HCT116 (cell line): ENCODE measurements at regions not wholly inside any gene's neighbourhood (a gene's known extent, or its start where the extent isn't known, plus 50 kb on each side); places are given as distances from the start of the nearest gene placed in this dataset.

Source experiments
- ATAC-seq: fragments of 200-7000 bp; cut with Tn5 transposase; 2 replicates; pipeline ENCODE4 v1.9.1; 2020; ENCODE audit warnings: mild to moderate bottlenecking, moderate library complexity
- BruUV-seq: library from RNA; stranded (reverse); fragments of 400-500 nt; replicated peaks from 2 replicates; lab custom pipeline; 2021; lab: Mats Ljungman, UMichigan
- CTCF ChIA-PET: fragments of 300-600 bp; sonication (Branson Sonifier 250); formaldehyde crosslinking; loops from one replicate; lab custom pipeline; 2021; ENCODE audit warnings: antibody characterized with exemption; lab: Charles Lee
- POLR2A ChIA-PET: fragments of 300-600, 350-600 bp; sonication (Branson Sonifier 250); formaldehyde crosslinking; loops from one replicate; lab custom pipeline; 2021; ENCODE audit warnings: antibody characterized with exemption; lab: Charles Lee
- RAD21 ChIA-PET, 2 experiments: fragments of 300-600 bp; sonication (Branson Sonifier 250); formaldehyde crosslinking; loops; one replicate each; lab custom pipeline; 2023; ENCODE audit warnings: low total read pairs in 2 of 2; ENCODE audit not compliant: uncharacterized antibody in 2 of 2, unreplicated experiment in 2 of 2, low non-redundant PET in 1 of 2; lab: Charles Lee
- DNase-seq: peaks from one replicate; pipeline ENCODE4 v3.0.0-alpha.2; 2010; ENCODE audit warnings: low read depth, low spot score
- H2AFZ ChIP-seq: fragments of 200-600 bp; shearing (Covaris generic), sonication (generic); 2 replicates; pipeline ENCODE4 v1.6.1; 2017; ENCODE audit warnings: low read depth, mixed run types, mixed read lengths, antibody characterized with exemption, low read length; ENCODE audit not compliant: poor library complexity, severe bottlenecking
- H3K27ac ChIP-seq: 2 replicates; pipeline ENCODE4 v1.5.1; 2012; ENCODE audit warnings: low read depth, low read length
- H3K27me3 ChIP-seq: fragments of 200-600 bp; sonication (generic); 2 replicates; pipeline ENCODE4 v1.6.1; 2016; ENCODE audit warnings: mixed run types, low read length, mixed read lengths; ENCODE audit not compliant: insufficient read depth
- H3K36me3 ChIP-seq, 2 experiments: fragments of 200-500 bp in 1 of 2; fragments of 200-600 bp in 1 of 2; sonication (Bioruptor generic) in 1 of 2; sonication (generic) in 1 of 2; 2 replicates each; pipeline versions ENCODE4 v1.5.1 to v1.6.1; 2014 to 2016; ENCODE audit warnings: low read length in 2 of 2, inconsistent platforms in 1 of 2, mixed read lengths in 1 of 2, mixed run types in 1 of 2; ENCODE audit not compliant: insufficient read depth in 2 of 2, control insufficient read depth in 1 of 2
- H3K4me1 ChIP-seq, 2 experiments: fragments of 200-600 bp in 1 of 2; sonication (generic) in 1 of 2; 2 replicates each; pipeline versions ENCODE4 v1.5.1 to v1.6.1; 2012 to 2017; ENCODE audit warnings: low read length in 2 of 2, inconsistent platforms in 1 of 2, mild to moderate bottlenecking in 1 of 2, mixed read lengths in 1 of 2, mixed run types in 1 of 2, moderate library complexity in 1 of 2; ENCODE audit not compliant: insufficient read depth in 2 of 2, control insufficient read depth in 1 of 2
- H3K4me2 ChIP-seq: fragments of 200-600 bp; sonication (generic); 2 replicates; pipeline ENCODE4 v1.6.1; 2017; ENCODE audit warnings: mixed run types, low read length, mixed read lengths
- H3K4me3 ChIP-seq, 2 experiments: fragments of 200-600 bp in 1 of 2; sonication (generic) in 1 of 2; replicated peaks in 1 of 2; 2 replicates each; pipeline ENCODE4 v1.5.1; 2011 to 2016; ENCODE audit warnings: low read length in 2 of 2, control low read depth in 1 of 2, low read depth in 1 of 2, mild to moderate bottlenecking in 1 of 2, mixed read lengths in 1 of 2, mixed run types in 1 of 2
- H3K79me2 ChIP-seq: fragments of 200-600 bp; sonication (generic); 2 replicates; pipeline ENCODE4 v1.6.1; 2017; ENCODE audit warnings: mild to moderate bottlenecking, mixed run types, low read length, moderate library complexity, mixed read lengths; ENCODE audit not compliant: insufficient read depth
- H3K9ac ChIP-seq: fragments of 200-600 bp; sonication (generic); 2 replicates; pipeline ENCODE4 v1.6.1; 2016; ENCODE audit warnings: low read length, mixed read lengths
- H3K9me2 ChIP-seq: fragments of 200-600 bp; sonication (generic), shearing (Covaris generic); 2 replicates; pipeline ENCODE4 v1.6.1; 2017; ENCODE audit warnings: mixed run types, mild to moderate bottlenecking, moderate library complexity; ENCODE audit not compliant: insufficient read depth
- H3K9me3 ChIP-seq, 2 experiments: fragments of 200-500 bp in 1 of 2; fragments of 200-600 bp in 1 of 2; sonication (Bioruptor generic) in 1 of 2; sonication (generic) in 1 of 2; 2 replicates each; pipeline ENCODE4 v1.6.1; 2014 to 2017; ENCODE audit warnings: low read length in 2 of 2, mixed read lengths in 2 of 2, inconsistent platforms in 1 of 2, low read depth in 1 of 2, mild to moderate bottlenecking in 1 of 2, mixed run types in 1 of 2, moderate library complexity in 1 of 2; ENCODE audit not compliant: control insufficient read depth in 1 of 2, insufficient read depth in 1 of 2
- H4K20me1 ChIP-seq: fragments of 200-600 bp; sonication (generic), shearing (Covaris generic); 2 replicates; pipeline ENCODE4 v1.6.1; 2017; ENCODE audit warnings: mixed run types, mild to moderate bottlenecking, moderate library complexity; ENCODE audit not compliant: insufficient read depth
- CBX3 ChIP-seq: IDR thresholded peaks from 2 replicates; pipeline ENCODE4 v1.6.1; 2012; ENCODE audit warnings: low read depth
- CEBPB ChIP-seq: IDR thresholded peaks from 2 replicates; pipeline ENCODE4 v1.6.1; 2012; ENCODE audit warnings: low read depth
- EGR1 ChIP-seq: IDR thresholded peaks from 2 replicates; pipeline ENCODE4 v1.6.1; 2012; ENCODE audit warnings: low read depth
- ELF1 ChIP-seq: IDR thresholded peaks from 2 replicates; pipeline ENCODE4 v1.6.1; 2012; ENCODE audit warnings: low read depth, borderline replicate concordance
- JUND ChIP-seq: IDR thresholded peaks from 2 replicates; pipeline ENCODE4 v1.6.1; 2012
- POLR2A ChIP-seq: IDR thresholded peaks from 2 replicates; pipeline ENCODE4 v1.7.0; 2011; ENCODE audit warnings: borderline replicate concordance; ENCODE audit not compliant: insufficient read depth, insufficient read length; ENCODE audit errors: extremely low read depth
- RAD21 ChIP-seq: IDR thresholded peaks from 2 replicates; pipeline ENCODE4 v1.6.1; 2012; ENCODE audit warnings: low read depth, mild to moderate bottlenecking
- SIN3A ChIP-seq: IDR thresholded peaks from 2 replicates; pipeline ENCODE4 v1.6.1; 2012; ENCODE audit warnings: low read depth
- SP1 ChIP-seq: IDR thresholded peaks from 2 replicates; pipeline ENCODE4 v1.6.1; 2012; ENCODE audit warnings: low read depth
- SRF ChIP-seq: IDR thresholded peaks from 2 replicates; pipeline ENCODE4 v1.6.1; 2012; ENCODE audit warnings: low read depth
- TCF7L2 ChIP-seq: IDR thresholded peaks from 2 replicates; pipeline ENCODE4 v1.7.0; 2011; ENCODE audit warnings: borderline replicate concordance, inconsistent platforms; ENCODE audit not compliant: insufficient read depth, insufficient read length; ENCODE audit errors: extremely low read depth
- YY1 ChIP-seq: IDR thresholded peaks from 2 replicates; pipeline ENCODE4 v1.6.1; 2011; ENCODE audit warnings: low read length, low read depth, moderate library complexity, mild to moderate bottlenecking; ENCODE audit not compliant: insufficient replicate concordance; ENCODE audit errors: extremely low read depth
- ZFX ChIP-seq: fragments of 450-650 bp; IDR thresholded peaks from 2 replicates; pipeline ENCODE4 v1.6.1; 2017
- ZNF274 ChIP-seq: fragments of 200-500 bp; sonication (Bioruptor generic); IDR thresholded peaks from 2 replicates; pipeline ENCODE4 v1.6.1; 2014; ENCODE audit warnings: mild to moderate bottlenecking, low read depth, low read length, inconsistent platforms
- intact Hi-C: fragments of 100-400 bp; cut with micrococcal nuclease; formaldehyde crosslinking; loops from 2 replicates; pipeline ENCODE4 v1.10.0; 2022
- TF ChIP-seq, protein P1 (sequence below): IDR thresholded peaks from 2 replicates; pipeline ENCODE4 v1.6.1; 2012; ENCODE audit warnings: low read depth
- TF ChIP-seq, protein P2 (sequence below), 3 experiments: fragments of 200-600 bp in 1 of 3; sonication (generic) in 1 of 3; IDR thresholded peaks in 2 of 3; conservative IDR thresholded peaks in 1 of 3; 2 replicates each; pipeline ENCODE4 v1.5.1; 2012 to 2017; ENCODE audit warnings: low read depth in 2 of 3, low read length in 2 of 3, antibody characterized with exemption in 1 of 3, borderline replicate concordance in 1 of 3, control low read depth in 1 of 3, mild to moderate bottlenecking in 1 of 3, mixed read lengths in 1 of 3, mixed run types in 1 of 3, moderate library complexity in 1 of 3; ENCODE audit not compliant: insufficient read depth in 1 of 3
- TF ChIP-seq, protein P3 (sequence below): IDR thresholded peaks from 2 replicates; pipeline ENCODE4 v1.6.1; 2011; ENCODE audit warnings: mild to moderate bottlenecking, low read length, moderate library complexity; ENCODE audit not compliant: insufficient replicate concordance; ENCODE audit errors: extremely low read depth
- TF ChIP-seq, protein P4 (sequence below): IDR thresholded peaks from 2 replicates; pipeline ENCODE4 v1.6.1; 2012

DNA sequence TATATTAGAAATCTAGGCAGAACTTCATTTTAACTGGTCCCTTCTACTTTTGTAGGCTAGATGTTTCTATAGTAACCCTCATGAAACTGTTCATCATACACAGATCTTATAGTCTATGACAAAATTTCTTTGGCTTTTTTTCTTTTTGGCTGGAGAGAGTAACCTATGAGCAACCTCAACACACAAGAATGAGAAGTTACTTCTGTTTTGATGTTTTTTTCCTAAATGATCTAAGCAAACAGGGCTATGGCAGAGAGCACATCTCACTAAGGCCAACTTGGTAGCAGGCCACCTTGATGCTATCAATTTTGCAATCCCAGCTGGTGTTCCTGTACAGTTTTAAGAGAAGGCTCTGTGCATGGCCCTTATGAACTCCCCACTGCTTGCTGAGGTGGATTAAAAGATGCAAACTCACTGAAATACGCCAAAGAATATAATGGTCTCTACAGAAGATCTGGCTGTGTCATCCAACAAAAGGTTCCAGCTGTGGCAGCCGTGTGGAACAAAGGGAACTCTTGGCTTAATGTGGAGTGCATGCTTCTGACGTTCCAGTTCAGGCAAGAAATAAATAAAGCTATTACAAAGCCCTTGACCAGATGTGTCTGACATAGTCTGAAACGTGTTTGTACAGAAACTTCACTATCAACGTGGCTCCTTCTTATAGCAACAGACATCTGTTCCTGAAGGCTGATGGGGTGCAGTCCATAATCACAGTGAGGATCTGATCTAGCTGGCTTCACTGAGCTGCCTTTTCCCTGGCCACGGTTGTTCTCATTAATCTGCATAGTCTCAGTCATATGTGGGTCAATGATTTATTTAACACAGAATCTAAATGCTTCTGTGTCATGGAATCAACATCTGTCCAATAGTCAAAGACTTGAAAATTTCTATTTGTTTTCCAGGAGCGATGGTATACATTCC, 481.1 kb downstream of the BMP2 start:
- ChIA-PET CTCF (no interaction called here), RAD21 (no interaction called here), POLR2A (no interaction called here)
- DNase-seq (no peak), ATAC-seq (no peak)
- Histone ChIP-seq H3K4me2 (no peak overlapping the region), H2AFZ (no peak overlapping the region), H3K4me3 (no peak overlapping the region), H3K27ac (no peak overlapping the region), H3K79me2 (no peaks in the 10 kb centered on the region), H3K27me3 (no peaks in the 10 kb centered on the region), H3K9ac (no peak overlapping the region), H4K20me1 (no peaks in the 10 kb centered on the region), H3K4me1 (no peaks in the 10 kb centered on the region), H3K9me3 (peaks cover 0 to 7% of the 10 kb centered on the region in 2 experiments; a peak in 2 of 4 replicates), H3K9me2 (no peaks in the 10 kb centered on the region), H3K36me3 (no peaks in the 10 kb centered on the region)
- intact Hi-C loops = no loop called here
- BruUV-seq = no TSS peak
- no peak for TF ChIP-seq CBX3
- TF ChIP-seq SRF = no peak
- TF ChIP-seq CEBPB = no peak
- no peak for TF ChIP-seq YY1
- no peak for TF ChIP-seq TCF7L2
- TF ChIP-seq, protein P1, sequence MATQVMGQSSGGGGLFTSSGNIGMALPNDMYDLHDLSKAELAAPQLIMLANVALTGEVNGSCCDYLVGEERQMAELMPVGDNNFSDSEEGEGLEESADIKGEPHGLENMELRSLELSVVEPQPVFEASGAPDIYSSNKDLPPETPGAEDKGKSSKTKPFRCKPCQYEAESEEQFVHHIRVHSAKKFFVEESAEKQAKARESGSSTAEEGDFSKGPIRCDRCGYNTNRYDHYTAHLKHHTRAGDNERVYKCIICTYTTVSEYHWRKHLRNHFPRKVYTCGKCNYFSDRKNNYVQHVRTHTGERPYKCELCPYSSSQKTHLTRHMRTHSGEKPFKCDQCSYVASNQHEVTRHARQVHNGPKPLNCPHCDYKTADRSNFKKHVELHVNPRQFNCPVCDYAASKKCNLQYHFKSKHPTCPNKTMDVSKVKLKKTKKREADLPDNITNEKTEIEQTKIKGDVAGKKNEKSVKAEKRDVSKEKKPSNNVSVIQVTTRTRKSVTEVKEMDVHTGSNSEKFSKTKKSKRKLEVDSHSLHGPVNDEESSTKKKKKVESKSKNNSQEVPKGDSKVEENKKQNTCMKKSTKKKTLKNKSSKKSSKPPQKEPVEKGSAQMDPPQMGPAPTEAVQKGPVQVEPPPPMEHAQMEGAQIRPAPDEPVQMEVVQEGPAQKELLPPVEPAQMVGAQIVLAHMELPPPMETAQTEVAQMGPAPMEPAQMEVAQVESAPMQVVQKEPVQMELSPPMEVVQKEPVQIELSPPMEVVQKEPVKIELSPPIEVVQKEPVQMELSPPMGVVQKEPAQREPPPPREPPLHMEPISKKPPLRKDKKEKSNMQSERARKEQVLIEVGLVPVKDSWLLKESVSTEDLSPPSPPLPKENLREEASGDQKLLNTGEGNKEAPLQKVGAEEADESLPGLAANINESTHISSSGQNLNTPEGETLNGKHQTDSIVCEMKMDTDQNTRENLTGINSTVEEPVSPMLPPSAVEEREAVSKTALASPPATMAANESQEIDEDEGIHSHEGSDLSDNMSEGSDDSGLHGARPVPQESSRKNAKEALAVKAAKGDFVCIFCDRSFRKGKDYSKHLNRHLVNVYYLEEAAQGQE = no peak
- TF ChIP-seq POLR2A = no peak
- TF ChIP-seq ZNF274 = no peak
- TF ChIP-seq RAD21 = no peak
- no peak for TF ChIP-seq ELF1
- TF ChIP-seq, protein P2, sequence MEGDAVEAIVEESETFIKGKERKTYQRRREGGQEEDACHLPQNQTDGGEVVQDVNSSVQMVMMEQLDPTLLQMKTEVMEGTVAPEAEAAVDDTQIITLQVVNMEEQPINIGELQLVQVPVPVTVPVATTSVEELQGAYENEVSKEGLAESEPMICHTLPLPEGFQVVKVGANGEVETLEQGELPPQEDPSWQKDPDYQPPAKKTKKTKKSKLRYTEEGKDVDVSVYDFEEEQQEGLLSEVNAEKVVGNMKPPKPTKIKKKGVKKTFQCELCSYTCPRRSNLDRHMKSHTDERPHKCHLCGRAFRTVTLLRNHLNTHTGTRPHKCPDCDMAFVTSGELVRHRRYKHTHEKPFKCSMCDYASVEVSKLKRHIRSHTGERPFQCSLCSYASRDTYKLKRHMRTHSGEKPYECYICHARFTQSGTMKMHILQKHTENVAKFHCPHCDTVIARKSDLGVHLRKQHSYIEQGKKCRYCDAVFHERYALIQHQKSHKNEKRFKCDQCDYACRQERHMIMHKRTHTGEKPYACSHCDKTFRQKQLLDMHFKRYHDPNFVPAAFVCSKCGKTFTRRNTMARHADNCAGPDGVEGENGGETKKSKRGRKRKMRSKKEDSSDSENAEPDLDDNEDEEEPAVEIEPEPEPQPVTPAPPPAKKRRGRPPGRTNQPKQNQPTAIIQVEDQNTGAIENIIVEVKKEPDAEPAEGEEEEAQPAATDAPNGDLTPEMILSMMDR (IDR thresholded peaks at IDR 0.05 in 2 of 3, conservative IDR thresholded peaks at IDR 0.05 in 1 of 3; ENCODE audit: borderline replicate concordance in 1 of 3, insufficient read depth in 1 of 3, low read depth in 2 of 3, low read length in 2 of 3) = no peak
- no peak for TF ChIP-seq SP1
- no peak for TF ChIP-seq ZFX
- no peak for TF ChIP-seq JUND
- TF ChIP-seq SIN3A = no peak
- TF ChIP-seq, protein P3, sequence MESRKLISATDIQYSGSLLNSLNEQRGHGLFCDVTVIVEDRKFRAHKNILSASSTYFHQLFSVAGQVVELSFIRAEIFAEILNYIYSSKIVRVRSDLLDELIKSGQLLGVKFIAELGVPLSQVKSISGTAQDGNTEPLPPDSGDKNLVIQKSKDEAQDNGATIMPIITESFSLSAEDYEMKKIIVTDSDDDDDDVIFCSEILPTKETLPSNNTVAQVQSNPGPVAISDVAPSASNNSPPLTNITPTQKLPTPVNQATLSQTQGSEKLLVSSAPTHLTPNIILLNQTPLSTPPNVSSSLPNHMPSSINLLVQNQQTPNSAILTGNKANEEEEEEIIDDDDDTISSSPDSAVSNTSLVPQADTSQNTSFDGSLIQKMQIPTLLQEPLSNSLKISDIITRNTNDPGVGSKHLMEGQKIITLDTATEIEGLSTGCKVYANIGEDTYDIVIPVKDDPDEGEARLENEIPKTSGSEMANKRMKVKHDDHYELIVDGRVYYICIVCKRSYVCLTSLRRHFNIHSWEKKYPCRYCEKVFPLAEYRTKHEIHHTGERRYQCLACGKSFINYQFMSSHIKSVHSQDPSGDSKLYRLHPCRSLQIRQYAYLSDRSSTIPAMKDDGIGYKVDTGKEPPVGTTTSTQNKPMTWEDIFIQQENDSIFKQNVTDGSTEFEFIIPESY = no peak
- TF ChIP-seq, protein P4, sequence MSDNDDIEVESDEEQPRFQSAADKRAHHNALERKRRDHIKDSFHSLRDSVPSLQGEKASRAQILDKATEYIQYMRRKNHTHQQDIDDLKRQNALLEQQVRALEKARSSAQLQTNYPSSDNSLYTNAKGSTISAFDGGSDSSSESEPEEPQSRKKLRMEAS = no peak
- no peak for TF ChIP-seq EGR1
